Lung (tissue), 11 donors: ENCODE measurements at regions not wholly inside any gene's neighbourhood (a gene's known extent, or its start where the extent isn't known, plus 50 kb on each side); places are given as distances from the start of the nearest gene placed in this dataset.

Experiments used
- ATAC-seq: fragments of 200-7000 bp; cut with Tn5 transposase; one replicate; pipeline ENCODE4 v1.9.1; 2020; ENCODE audit warnings: moderate number of reproducible peaks; ENCODE audit not compliant: insufficient read depth, low FRiP score
- DNase-seq, 3 donors: peaks; one replicate each; pipeline ENCODE4 v3.0.0-alpha.2; 2013 to 2017
- H3K27ac ChIP-seq, 2 donors: one replicate each; pipeline ENCODE4 v1.5.1; 2013; ENCODE audit warnings: mild to moderate bottlenecking in 2 of 2, moderate library complexity in 2 of 2, control low read depth in 1 of 2, inconsistent platforms in 1 of 2, low read depth in 1 of 2, low read length in 1 of 2
- H3K27me3 ChIP-seq, 3 donors: one replicate each; pipeline ENCODE4 v1.5.1; 2013; ENCODE audit warnings: low read length in 2 of 3; ENCODE audit not compliant: control insufficient read depth in 3 of 3, insufficient read depth in 3 of 3
- H3K36me3 ChIP-seq, 4 donors: one replicate each; pipeline ENCODE4 v1.5.1; 2013; ENCODE audit warnings: low read length in 4 of 4, mild to moderate bottlenecking in 1 of 4, moderate library complexity in 1 of 4; ENCODE audit not compliant: control insufficient read depth in 4 of 4, insufficient read depth in 4 of 4
- H3K4me1 ChIP-seq, 5 donors: one replicate each; pipeline ENCODE4 v1.5.1; 2013; ENCODE audit warnings: low read length in 5 of 5, mild to moderate bottlenecking in 2 of 5, moderate library complexity in 1 of 5; ENCODE audit not compliant: control insufficient read depth in 5 of 5, insufficient read depth in 5 of 5
- H3K4me3 ChIP-seq: one replicate; pipeline ENCODE4 v1.5.1; 2013; ENCODE audit warnings: mild to moderate bottlenecking, control low read depth, moderate library complexity
- H3K9ac ChIP-seq, 2 donors: one replicate each; pipeline ENCODE4 v1.5.1; 2013; ENCODE audit warnings: low read length in 2 of 2, control low read depth in 1 of 2; ENCODE audit not compliant: insufficient read depth in 1 of 2
- H3K9me3 ChIP-seq, 4 donors: one replicate each; pipeline ENCODE4 v1.5.1; 2013; ENCODE audit warnings: low read length in 3 of 4, mild to moderate bottlenecking in 1 of 4, moderate library complexity in 1 of 4; ENCODE audit not compliant: control insufficient read depth in 4 of 4, insufficient read depth in 3 of 4
- WGBS, 2 donors: extraction: QIAGEN DNeasy Blood & Tissue Kit; methylation state at CpG; one replicate each; pipeline ENCODE4 v1.1.7; 2013; 5-methylcytosine and 5-hydroxymethylcytosine counted together
- TF ChIP-seq, protein P1 (sequence below): IDR thresholded peaks from 2 replicates; pipeline ENCODE4 v1.5.1; 2012; ENCODE audit warnings: mild to moderate bottlenecking; ENCODE audit errors: control extremely low read depth, extremely low read depth
- donor health status: control.
- donor health status: control.
- donor health status: Bipolar disorder and iron deficiency.
- donor health status: healthy.
- donor health status: DM: yes; HTN: yes; CAD: no.

- TF ChIP-seq, protein P1, sequence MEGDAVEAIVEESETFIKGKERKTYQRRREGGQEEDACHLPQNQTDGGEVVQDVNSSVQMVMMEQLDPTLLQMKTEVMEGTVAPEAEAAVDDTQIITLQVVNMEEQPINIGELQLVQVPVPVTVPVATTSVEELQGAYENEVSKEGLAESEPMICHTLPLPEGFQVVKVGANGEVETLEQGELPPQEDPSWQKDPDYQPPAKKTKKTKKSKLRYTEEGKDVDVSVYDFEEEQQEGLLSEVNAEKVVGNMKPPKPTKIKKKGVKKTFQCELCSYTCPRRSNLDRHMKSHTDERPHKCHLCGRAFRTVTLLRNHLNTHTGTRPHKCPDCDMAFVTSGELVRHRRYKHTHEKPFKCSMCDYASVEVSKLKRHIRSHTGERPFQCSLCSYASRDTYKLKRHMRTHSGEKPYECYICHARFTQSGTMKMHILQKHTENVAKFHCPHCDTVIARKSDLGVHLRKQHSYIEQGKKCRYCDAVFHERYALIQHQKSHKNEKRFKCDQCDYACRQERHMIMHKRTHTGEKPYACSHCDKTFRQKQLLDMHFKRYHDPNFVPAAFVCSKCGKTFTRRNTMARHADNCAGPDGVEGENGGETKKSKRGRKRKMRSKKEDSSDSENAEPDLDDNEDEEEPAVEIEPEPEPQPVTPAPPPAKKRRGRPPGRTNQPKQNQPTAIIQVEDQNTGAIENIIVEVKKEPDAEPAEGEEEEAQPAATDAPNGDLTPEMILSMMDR: no peak
- WGBS, 2 donors: 89 to 94% methylated on average over 6 of the region's 6 CpGs
- ATAC-seq (no peak), DNase-seq (no peak)
- Histone ChIP-seq H3K4me3 (no peak overlapping the region), H3K36me3 (no peaks in the 10 kb centered on the region), H3K4me1 (peaks cover 0 to 9% (median 0%) of the 10 kb centered on the region in 5 donors), H3K9ac (no peak overlapping the region), H3K9me3 (no peaks in the 10 kb centered on the region), H3K27ac (no peak overlapping the region), H3K27me3 (no peaks in the 10 kb centered on the region)
Observed at GRCh38 chr2:47241715-47242114, 65.4 kb upstream of the CALM2 start.

DNA sequence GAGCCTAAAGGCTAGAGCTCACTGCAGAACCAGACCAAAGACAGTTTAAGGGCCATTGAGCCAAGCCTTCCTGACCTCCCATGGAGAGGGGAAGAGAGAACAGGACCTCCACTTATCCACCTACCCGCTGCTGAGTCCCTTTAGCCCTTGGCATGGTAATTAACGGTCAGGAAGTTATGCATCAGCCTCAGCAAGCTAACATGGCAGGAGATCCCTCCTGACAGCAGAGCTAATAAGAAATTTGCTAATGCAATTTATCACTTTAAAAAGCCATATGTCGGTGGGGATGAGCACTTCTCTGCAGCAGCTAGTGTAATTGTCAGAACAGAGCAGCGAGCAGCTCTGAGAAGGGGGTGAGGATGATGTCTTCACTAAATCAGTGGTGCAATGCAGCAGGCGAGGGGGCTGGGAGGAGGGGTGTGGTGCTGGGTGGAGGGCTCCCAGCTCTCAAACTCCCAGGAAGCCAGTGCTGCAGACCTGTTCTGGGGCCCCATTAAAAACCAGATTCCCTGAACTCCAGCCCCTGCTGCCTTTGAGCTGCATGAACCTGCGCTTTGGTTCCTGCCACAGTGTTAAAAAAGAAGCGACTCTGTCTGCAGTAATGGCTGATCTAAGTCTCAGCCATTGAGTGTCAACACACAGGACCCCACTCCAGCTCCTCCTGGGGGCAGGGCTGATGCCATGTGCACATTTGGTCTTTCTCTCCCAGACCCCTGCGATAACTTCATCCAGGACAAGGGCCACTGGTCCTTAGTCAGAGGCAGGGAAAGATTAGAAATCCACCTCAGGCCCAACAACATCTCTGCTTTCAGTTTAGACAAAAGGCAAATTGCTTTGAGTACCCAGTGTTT lies 63.0 kb upstream of the CALM2 start:
- ATAC-seq (no peak), DNase-seq (no peak)
- Histone ChIP-seq H3K36me3 (no peaks in the 10 kb centered on the region), H3K27ac (no peak overlapping the region), H3K9ac (no peak overlapping the region), H3K4me3 (no peak overlapping the region), H3K9me3 (no peaks in the 10 kb centered on the region), H3K4me1 (peaks cover 0 to 9% (median 0%) of the 10 kb centered on the region in 5 donors), H3K27me3 (no peaks in the 10 kb centered on the region)
- 79 to 86% methylated on average over 8 of the region's 8 CpGs for WGBS, 2 donors
- TF ChIP-seq, protein P1: no peak

DNA sequence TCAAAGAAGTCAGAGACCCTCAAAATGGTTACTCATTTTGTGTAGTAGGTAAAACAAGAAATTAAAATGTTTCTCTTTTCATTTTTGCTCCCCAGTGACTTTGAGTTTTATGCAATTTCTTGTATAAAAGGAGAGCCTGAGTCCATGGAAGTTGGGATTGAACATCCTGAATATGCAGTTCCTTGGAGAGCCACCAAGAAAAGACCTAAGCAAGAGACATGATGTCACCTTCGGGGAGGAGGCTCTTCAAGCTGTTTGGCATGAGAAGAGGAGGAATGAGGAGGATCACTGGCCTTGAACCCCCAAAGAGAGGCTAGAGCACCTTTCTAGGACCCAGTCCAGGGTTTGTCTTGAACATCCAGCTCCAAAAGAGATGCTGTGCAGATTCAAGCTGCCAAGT lies 62.3 kb upstream of the CALM2 start:
- no peak overlapping the region for H3K27ac ChIP-seq
- H3K4me1 ChIP-seq: peaks cover 0 to 9% (median 0%) of the 10 kb centered on the region in 5 donors
- H3K9me3 ChIP-seq: no peaks in the 10 kb centered on the region
- 86 to 89% methylated on average over 1 of the region's 1 CpG for WGBS, 2 donors
- DNase-seq (no peak), ATAC-seq (no peak)
- H3K9ac ChIP-seq: no peak overlapping the region
- TF ChIP-seq, protein P1: no peak
- H3K27me3 ChIP-seq: no peaks in the 10 kb centered on the region
- no peaks in the 10 kb centered on the region for H3K36me3 ChIP-seq
- no peak overlapping the region for H3K4me3 ChIP-seq
